ENCODE measurements at regions not wholly inside any gene's neighbourhood (a gene's known extent, or its start where the extent isn't known, plus 50 kb on each side); places are given as distances from the start of the nearest gene placed in this dataset.

DNA sequence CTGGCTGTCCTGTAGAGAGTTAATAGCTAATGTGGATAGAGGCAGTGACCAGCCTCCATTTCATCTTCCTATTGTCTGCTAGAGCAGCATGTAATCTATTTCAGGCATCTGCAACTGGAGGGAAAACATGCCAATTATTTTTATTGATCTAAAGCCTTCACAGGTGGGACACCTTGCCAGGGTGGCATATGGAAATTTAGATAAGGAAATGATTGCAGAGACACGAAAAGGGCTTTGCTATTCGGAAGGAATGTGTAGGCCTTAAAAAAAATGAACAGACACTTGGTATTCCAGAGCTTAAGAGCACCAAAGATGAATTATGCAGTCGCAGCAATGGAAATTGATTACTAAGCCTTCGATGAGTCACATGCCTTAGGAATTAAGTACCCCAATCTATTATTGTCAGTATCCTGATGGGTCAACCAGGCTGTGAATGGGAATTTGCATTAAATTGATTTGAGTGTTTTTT is 454.7 kb downstream of the SQOR start:
- H3K27ac Mint-ChIP-seq, result no peak overlapping the region
- H2BK120ac ChIP-seq (ENCODE audit: low read depth, low read length, poor library complexity, severe bottlenecking), result no peak overlapping the region
- H2BK12ac ChIP-seq (ENCODE audit: insufficient read length, low read depth, low read length), result no peak overlapping the region
- WGBS (ENCODE audit: extremely low coverage, insufficient read length, low lambda C conversion rate), result no CpG with 5 or more reads among the region's 4 CpGs
- H2BK20ac ChIP-seq (ENCODE audit: low read depth, low read length, poor library complexity, severe bottlenecking), result no peak overlapping the region
- no peaks in the 10 kb centered on the region for H3K4me1 ChIP-seq (ENCODE audit: insufficient read depth, low read length)
- H3K9me3 Mint-ChIP-seq, result peaks cover 7 to 12% of the 10 kb centered on the region in 2 experiments; a peak in 4 of 5 replicates
- H3K4me2 ChIP-seq (ENCODE audit: insufficient read depth, insufficient read length, low read length), result no peak overlapping the region
- H3K27ac ChIP-seq (ENCODE audit: insufficient read length, low read depth, low read length), result no peak overlapping the region
- H3K79me1 ChIP-seq (ENCODE audit: insufficient read depth, low read depth, low read length, poor library complexity, severe bottlenecking), result no peaks in the 10 kb centered on the region
- no peak overlapping the region for H3K56ac ChIP-seq (ENCODE audit: insufficient read length, low read depth, low read length)
- H3K4me3 Mint-ChIP-seq, result no peak overlapping the region
- no peak overlapping the region for H2AK5ac ChIP-seq (ENCODE audit: insufficient read length, low read length)
- no peak overlapping the region for H3K9ac ChIP-seq (ENCODE audit: extremely low read depth, insufficient read length, low read length)
- no peak overlapping the region for H4K8ac ChIP-seq (replicated peaks; ENCODE audit: insufficient read length, low read depth, low read length)
- no peak overlapping the region for H3K23ac ChIP-seq (ENCODE audit: insufficient read length, low read depth, low read length)
- H3K79me2 ChIP-seq (ENCODE audit: insufficient read depth, low read length), result no peaks in the 10 kb centered on the region
- no peak overlapping the region for H2BK5ac ChIP-seq (ENCODE audit: insufficient read length, low read length)
- no peaks in the 10 kb centered on the region for H3K23me2 ChIP-seq (ENCODE audit: insufficient read length, low read depth, low read length, poor library complexity, severe bottlenecking)
- no peaks in the 10 kb centered on the region for H4K20me1 ChIP-seq (ENCODE audit: control insufficient read depth, insufficient read depth, insufficient read length)
- no peak for DNase-seq
- TF ChIP-seq, protein P1, sequence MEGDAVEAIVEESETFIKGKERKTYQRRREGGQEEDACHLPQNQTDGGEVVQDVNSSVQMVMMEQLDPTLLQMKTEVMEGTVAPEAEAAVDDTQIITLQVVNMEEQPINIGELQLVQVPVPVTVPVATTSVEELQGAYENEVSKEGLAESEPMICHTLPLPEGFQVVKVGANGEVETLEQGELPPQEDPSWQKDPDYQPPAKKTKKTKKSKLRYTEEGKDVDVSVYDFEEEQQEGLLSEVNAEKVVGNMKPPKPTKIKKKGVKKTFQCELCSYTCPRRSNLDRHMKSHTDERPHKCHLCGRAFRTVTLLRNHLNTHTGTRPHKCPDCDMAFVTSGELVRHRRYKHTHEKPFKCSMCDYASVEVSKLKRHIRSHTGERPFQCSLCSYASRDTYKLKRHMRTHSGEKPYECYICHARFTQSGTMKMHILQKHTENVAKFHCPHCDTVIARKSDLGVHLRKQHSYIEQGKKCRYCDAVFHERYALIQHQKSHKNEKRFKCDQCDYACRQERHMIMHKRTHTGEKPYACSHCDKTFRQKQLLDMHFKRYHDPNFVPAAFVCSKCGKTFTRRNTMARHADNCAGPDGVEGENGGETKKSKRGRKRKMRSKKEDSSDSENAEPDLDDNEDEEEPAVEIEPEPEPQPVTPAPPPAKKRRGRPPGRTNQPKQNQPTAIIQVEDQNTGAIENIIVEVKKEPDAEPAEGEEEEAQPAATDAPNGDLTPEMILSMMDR (conservative IDR thresholded peaks at IDR 0.05), result no peak
- H3K4me1 Mint-ChIP-seq, result no peaks in the 10 kb centered on the region
- H2AFZ ChIP-seq (ENCODE audit: low read length), result no peak overlapping the region
- no peak overlapping the region for H3K18ac ChIP-seq (ENCODE audit: insufficient read length, low read depth, low read length)
- H3K14ac ChIP-seq (ENCODE audit: insufficient read depth, low read length), result no peak overlapping the region
- no peak overlapping the region for H4K91ac ChIP-seq (ENCODE audit: insufficient read length, low read depth, low read length)
- no peaks in the 10 kb centered on the region for H3K9me3 ChIP-seq (ENCODE audit: control insufficient read depth, low read depth, low read length)
- H3K27me3 Mint-ChIP-seq (ENCODE audit: low read depth), result no peaks in the 10 kb centered on the region; the same call in 1 of the 2 replicates
- H3K4ac ChIP-seq (ENCODE audit: low read depth, low read length), result no peak overlapping the region
- no peak overlapping the region for H4K5ac ChIP-seq (ENCODE audit: insufficient read length, low read depth, low read length)
- H3K36me3 Mint-ChIP-seq (ENCODE audit: insufficient read depth in 1 of 3, low read depth in 3 of 3), result peaks cover 0 to 10% (median 0%) of the 10 kb centered on the region in 3 experiments; a peak in 1 of 7 replicates
- no peak overlapping the region for H3T11ph ChIP-seq (ENCODE audit: low read length)
- H3K27me3 ChIP-seq (ENCODE audit: insufficient read depth, low read length), result no peaks in the 10 kb centered on the region
- H2BK15ac ChIP-seq (ENCODE audit: low read depth, low read length), result no peak overlapping the region

Data from H9 (cell line).